K562 (cell line): ENCODE measurements at regions not wholly inside any gene's neighbourhood (a gene's known extent, or its start where the extent isn't known, plus 50 kb on each side); places are given as distances from the start of the nearest gene placed in this dataset.

ENCODE experiments used
- ATAC-seq: fragments of 200-7000 bp; cut with Tn5 transposase; 3 replicates; pipeline ENCODE4 v1.9.1; 2020; ENCODE audit warnings: moderate library complexity
- BruUV-seq: library from RNA; stranded (reverse); fragments of 400-500 nt; replicated peaks from 2 replicates; lab custom pipeline; 2021; lab: Mats Ljungman, UMichigan
- CTCF ChIA-PET: fragments of 300-600 bp; formaldehyde crosslinking; extraction: SDS; loops from one replicate; lab custom pipeline; 2021; ENCODE audit warnings: low intra/inter-chr PET ratio; lab: Yijun Ruan, JAX
- POLR2A ChIA-PET: fragments of 300-600, 350-650 bp; sonication (Branson Sonifier 250); formaldehyde crosslinking; extraction: SDS; loops from one replicate; lab custom pipeline; 2021; ENCODE audit warnings: antibody characterized with exemption, inconsistent platforms; lab: Yijun Ruan, JAX
- DNase-seq, 4 experiments: peaks; one replicate each; pipeline versions ENCODE4 v3.0.0 to v3.0.0-alpha.2; 2011 to 2018; ENCODE audit warnings: low spot score in 3 of 4, mixed read lengths in 3 of 4; ENCODE audit errors: extremely low read depth in 1 of 4
- FAIRE-seq: peaks from 2 replicates; lab custom pipeline; 2011; peaks lifted over from hg19 to GRCh38; lab: Jason Lieb, UNC
- H2AFZ ChIP-seq: 2 replicates; pipeline ENCODE4 v1.6.0; 2011; ENCODE audit warnings: low read depth, low read length, control low read depth, inconsistent platforms
- H3K27ac ChIP-seq: fragments of 200-600 bp; 3 replicates; pipeline ENCODE4 v1.8.0; 2011; ENCODE audit warnings: low read depth, mild to moderate bottlenecking, control low read depth, inconsistent platforms, low read length, moderate library complexity, mixed read lengths; ENCODE audit errors: extremely low read depth
- H3K27me3 ChIP-seq, 2 experiments: fragments of 300-600 bp in 1 of 2; 2 replicates in 1 of 2; 3 replicates in 1 of 2; pipeline versions ENCODE4 v1.6.0 to v1.8.0; 2011; ENCODE audit warnings: inconsistent platforms in 2 of 2, low read length in 2 of 2, mild to moderate bottlenecking in 1 of 2, mixed read lengths in 1 of 2, moderate library complexity in 1 of 2; ENCODE audit not compliant: control insufficient read depth in 2 of 2, insufficient read depth in 2 of 2
- H3K36me3 ChIP-seq: fragments of 300-600 bp; 3 replicates; pipeline ENCODE4 v1.8.0; 2011; ENCODE audit warnings: mild to moderate bottlenecking, low read length, inconsistent platforms; ENCODE audit not compliant: control insufficient read depth, insufficient read depth
- H3K4me1 ChIP-seq, 2 experiments: fragments of 200-600 bp in 1 of 2; replicated peaks in 1 of 2; 2 replicates in 1 of 2; 3 replicates in 1 of 2; pipeline versions ENCODE4 v1.5.1 to v1.8.0; 2011; ENCODE audit warnings: inconsistent platforms in 2 of 2, low read length in 2 of 2, mild to moderate bottlenecking in 1 of 2, mixed read lengths in 1 of 2, moderate library complexity in 1 of 2; ENCODE audit not compliant: control insufficient read depth in 2 of 2, insufficient read depth in 2 of 2
- H3K4me2 ChIP-seq: 2 replicates; pipeline ENCODE4 v1.6.1; 2011; ENCODE audit warnings: low read length, control low read depth, inconsistent platforms, mixed read lengths; ENCODE audit not compliant: insufficient read depth
- H3K4me3 ChIP-seq: fragments of 200-600 bp; sonication (generic), shearing (Covaris generic); 2 replicates; pipeline ENCODE4 v1.5.1; 2016; ENCODE audit warnings: control low read depth, inconsistent platforms
- H3K79me2 ChIP-seq: fragments of 200-600 bp; 3 replicates; pipeline ENCODE4 v1.8.0; 2011; ENCODE audit warnings: low read length, inconsistent platforms; ENCODE audit not compliant: control insufficient read depth, insufficient read depth
- H3K9ac ChIP-seq, 2 experiments: 2 replicates each; pipeline versions ENCODE4 v1.6.0 to v1.6.1; 2011; ENCODE audit warnings: low read depth in 2 of 2, low read length in 2 of 2, control low read depth in 1 of 2, inconsistent platforms in 1 of 2, mild to moderate bottlenecking in 1 of 2, mixed read lengths in 1 of 2; ENCODE audit not compliant: insufficient read depth in 1 of 2
- H3K9me1 ChIP-seq: one replicate; pipeline ENCODE4 v1.6.0; 2011; ENCODE audit warnings: inconsistent platforms, mild to moderate bottlenecking, low read length, moderate library complexity; ENCODE audit not compliant: control insufficient read depth, insufficient read depth
- H3K9me3 ChIP-seq: replicated peaks from 2 replicates; pipeline ENCODE4 v1.5.1; 2011; ENCODE audit warnings: low read depth, low read length, inconsistent platforms; ENCODE audit not compliant: control insufficient read depth, insufficient read depth
- H4K20me1 ChIP-seq: replicated peaks from 2 replicates; pipeline ENCODE4 v1.6.1; 2011; ENCODE audit warnings: low read length, inconsistent platforms, mixed read lengths; ENCODE audit not compliant: control insufficient read depth, insufficient read depth
- CHD1 ChIP-seq: fragments of 200-600 bp; sonication (generic); IDR thresholded peaks from one replicate; pipeline ENCODE4 v1.6.1; 2012; ENCODE audit warnings: mild to moderate bottlenecking, moderate library complexity, low read length, inconsistent platforms
- OTX1 ChIP-seq: fragments of 450-650 bp; formaldehyde crosslinking; IDR thresholded peaks from 2 replicates; pipeline ENCODE4 v1.4.0; 2022; ENCODE audit warnings: mild to moderate bottlenecking
- PTTG1 ChIP-seq: fragments of 450-650 bp; IDR thresholded peaks from 2 replicates; pipeline ENCODE4 v1.6.1; 2016; ENCODE audit warnings: low read depth, mild to moderate bottlenecking, missing genetic modification characterization, missing compliant biosample characterization
- SNIP1 ChIP-seq: fragments of 450-650 bp; IDR thresholded peaks from 2 replicates; pipeline ENCODE4 v1.7.1; 2017; ENCODE audit warnings: low read depth, mild to moderate bottlenecking
- ZNF354B ChIP-seq: fragments of 250-450 bp; sonication (Bioruptor Pico); IDR thresholded peaks from 2 replicates; pipeline ENCODE4 v1.4.0; 2020
- WGBS: fragments of 100-300 bp; shearing (Covaris generic); methylation state at CpG from one replicate; pipeline ENCODE4 v1.1.6; 2016; ENCODE audit warnings: low coverage, mixed read lengths; ENCODE audit not compliant: insufficient coverage; ENCODE audit errors: missing lambda C conversion rate; 5-methylcytosine and 5-hydroxymethylcytosine counted together
- in situ Hi-C: fragments of 300-500 bp; cut with MboI; formaldehyde crosslinking; loops from 4 replicates; pipeline ENCODE4 v1.15.0; 2018; ENCODE audit warnings: inconsistent platforms, mixed read lengths
- intact Hi-C: fragments of 100-400 bp; cut with micrococcal nuclease; formaldehyde crosslinking; loops from 2 replicates; pipeline ENCODE4 v1.14.2; 2022
- TF ChIP-seq, protein P1 (sequence below): sonication (generic); formaldehyde crosslinking; IDR thresholded peaks from 2 replicates; pipeline ENCODE4 v1.8.1; 2023; ENCODE audit warnings: mild to moderate bottlenecking, missing genetic modification reagents
- TF ChIP-seq, protein P2 (sequence below): fragments of 450-650 bp; IDR thresholded peaks from 2 replicates; pipeline ENCODE4 v1.6.1; 2016; ENCODE audit warnings: antibody characterized with exemption
- TF ChIP-seq, protein P3 (sequence below): fragments of 450-650 bp; IDR thresholded peaks from 2 replicates; pipeline ENCODE4 v1.6.1; 2016; ENCODE audit warnings: mild to moderate bottlenecking

DNA sequence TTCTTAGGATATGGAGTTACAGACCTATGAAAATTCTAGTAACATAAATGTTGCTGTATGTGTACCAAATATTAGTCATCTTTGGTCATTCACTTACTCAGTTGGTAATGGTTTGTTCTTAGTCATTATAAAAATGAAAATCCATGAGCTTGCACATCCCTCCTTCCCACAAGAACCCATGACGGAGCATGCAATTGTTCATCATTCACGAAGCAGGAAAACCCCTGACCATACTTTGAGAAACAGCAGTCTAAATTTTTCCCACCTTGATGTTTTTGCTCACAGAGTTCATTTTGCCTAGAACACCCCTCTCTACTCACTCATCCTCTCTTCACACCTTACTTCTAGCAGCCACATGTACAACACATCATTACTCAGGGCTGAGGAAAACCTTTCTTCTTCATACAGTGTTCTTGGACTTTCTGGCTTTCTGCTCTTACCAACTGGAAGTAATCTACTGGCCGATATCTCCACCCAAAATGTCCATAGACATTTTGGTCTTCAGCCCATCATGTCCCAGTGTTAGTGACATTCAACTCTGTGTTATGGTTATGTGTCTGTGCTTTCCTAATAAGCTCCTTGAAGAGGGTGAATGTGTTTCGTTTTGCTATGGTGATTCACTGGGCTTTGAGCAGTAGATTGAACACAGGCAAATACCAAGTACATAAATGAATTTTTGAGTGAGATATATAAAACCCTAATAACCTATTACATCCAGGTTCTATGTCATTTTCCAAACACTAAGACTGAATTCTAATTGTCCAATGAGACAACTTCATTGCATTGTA, 189.9 kb downstream of the ZC3H11B start:
- Histone ChIP-seq H3K4me1 (no peaks in the 10 kb centered on the region), H3K9ac (no peak overlapping the region), H3K9me1 (no peaks in the 10 kb centered on the region), H3K9me3 (no peaks in the 10 kb centered on the region), H3K79me2 (no peaks in the 10 kb centered on the region), H2AFZ (no peak overlapping the region), H4K20me1 (no peaks in the 10 kb centered on the region), H3K36me3 (no peaks in the 10 kb centered on the region), H3K4me2 (no peak overlapping the region), H3K27me3 (no peaks in the 10 kb centered on the region), H3K4me3 (no peak overlapping the region), H3K27ac (no peak overlapping the region)
- in situ Hi-C loops (no loop called here), intact Hi-C loops (no loop called here)
- BruUV-seq, result no TSS peak
- CTCF ChIA-PET, result no interaction called here
- FAIRE-seq, result no peak
- TF ChIP-seq PTTG1 (tag) (no peak), SNIP1 (no peak), OTX1 (CRISPR knock-in tag) (no peak), CHD1 (no peak), ZNF354B (CRISPR knock-in tag) (no peak)
- TF ChIP-seq, protein P1, sequence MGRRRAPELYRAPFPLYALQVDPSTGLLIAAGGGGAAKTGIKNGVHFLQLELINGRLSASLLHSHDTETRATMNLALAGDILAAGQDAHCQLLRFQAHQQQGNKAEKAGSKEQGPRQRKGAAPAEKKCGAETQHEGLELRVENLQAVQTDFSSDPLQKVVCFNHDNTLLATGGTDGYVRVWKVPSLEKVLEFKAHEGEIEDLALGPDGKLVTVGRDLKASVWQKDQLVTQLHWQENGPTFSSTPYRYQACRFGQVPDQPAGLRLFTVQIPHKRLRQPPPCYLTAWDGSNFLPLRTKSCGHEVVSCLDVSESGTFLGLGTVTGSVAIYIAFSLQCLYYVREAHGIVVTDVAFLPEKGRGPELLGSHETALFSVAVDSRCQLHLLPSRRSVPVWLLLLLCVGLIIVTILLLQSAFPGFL (CRISPR knock-in tag), result no peak
- TF ChIP-seq, protein P2, sequence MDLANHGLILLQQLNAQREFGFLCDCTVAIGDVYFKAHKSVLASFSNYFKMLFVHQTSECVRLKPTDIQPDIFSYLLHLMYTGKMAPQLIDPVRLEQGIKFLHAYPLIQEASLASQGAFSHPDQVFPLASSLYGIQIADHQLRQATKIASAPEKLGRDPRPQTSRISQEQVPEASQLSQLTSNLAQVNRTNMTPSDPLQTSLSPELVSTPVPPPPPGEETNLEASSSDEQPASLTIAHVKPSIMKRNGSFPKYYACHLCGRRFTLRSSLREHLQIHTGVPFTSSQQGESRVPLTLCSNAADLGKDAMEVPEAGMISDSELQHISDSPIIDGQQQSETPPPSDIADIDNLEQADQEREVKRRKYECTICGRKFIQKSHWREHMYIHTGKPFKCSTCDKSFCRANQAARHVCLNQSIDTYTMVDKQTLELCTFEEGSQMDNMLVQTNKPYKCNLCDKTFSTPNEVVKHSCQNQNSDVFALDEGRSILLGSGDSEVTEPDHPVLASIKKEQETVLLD, result no peak
- TF ChIP-seq, protein P3, sequence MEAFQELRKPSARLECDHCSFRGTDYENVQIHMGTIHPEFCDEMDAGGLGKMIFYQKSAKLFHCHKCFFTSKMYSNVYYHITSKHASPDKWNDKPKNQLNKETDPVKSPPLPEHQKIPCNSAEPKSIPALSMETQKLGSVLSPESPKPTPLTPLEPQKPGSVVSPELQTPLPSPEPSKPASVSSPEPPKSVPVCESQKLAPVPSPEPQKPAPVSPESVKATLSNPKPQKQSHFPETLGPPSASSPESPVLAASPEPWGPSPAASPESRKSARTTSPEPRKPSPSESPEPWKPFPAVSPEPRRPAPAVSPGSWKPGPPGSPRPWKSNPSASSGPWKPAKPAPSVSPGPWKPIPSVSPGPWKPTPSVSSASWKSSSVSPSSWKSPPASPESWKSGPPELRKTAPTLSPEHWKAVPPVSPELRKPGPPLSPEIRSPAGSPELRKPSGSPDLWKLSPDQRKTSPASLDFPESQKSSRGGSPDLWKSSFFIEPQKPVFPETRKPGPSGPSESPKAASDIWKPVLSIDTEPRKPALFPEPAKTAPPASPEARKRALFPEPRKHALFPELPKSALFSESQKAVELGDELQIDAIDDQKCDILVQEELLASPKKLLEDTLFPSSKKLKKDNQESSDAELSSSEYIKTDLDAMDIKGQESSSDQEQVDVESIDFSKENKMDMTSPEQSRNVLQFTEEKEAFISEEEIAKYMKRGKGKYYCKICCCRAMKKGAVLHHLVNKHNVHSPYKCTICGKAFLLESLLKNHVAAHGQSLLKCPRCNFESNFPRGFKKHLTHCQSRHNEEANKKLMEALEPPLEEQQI, result no peak
- POLR2A ChIA-PET, result no interaction called here
- DNase-seq, result no peak
- 2% methylated on average over 4 of the region's 4 CpGs for WGBS
- ATAC-seq, result no peak
